Mucosa of descending colon (tissue), 3 donors: ENCODE measurements at regions not wholly inside any gene's neighbourhood (a gene's known extent, or its start where the extent isn't known, plus 50 kb on each side); places are given as distances from the start of the nearest gene placed in this dataset.
A peak's percentile ranks its signal among the peaks of the same experiment; 100 is the strongest.

Source experiments
- ATAC-seq: fragments of 200-7000 bp; cut with Tn5 transposase; one replicate; pipeline ENCODE4 v1.9.1; 2020; ENCODE audit warnings: mild to moderate bottlenecking, moderate library complexity
- DNase-seq, 3 donors: peaks; one replicate each; pipeline ENCODE4 v3.0.0-alpha.2; 2020
- H3K36me3 ChIP-seq: fragments of 200-600 bp; one replicate; pipeline ENCODE4 v1.8.0; 2021; ENCODE audit warnings: low read depth, mild to moderate bottlenecking
- H3K4me1 ChIP-seq: fragments of 200-600 bp; one replicate; pipeline ENCODE4 v1.8.0; 2021; ENCODE audit warnings: low read depth, mild to moderate bottlenecking
- H3K4me3 ChIP-seq: fragments of 200-600 bp; one replicate; pipeline ENCODE4 v1.8.0; 2021; ENCODE audit warnings: mild to moderate bottlenecking
- H3K9me3 ChIP-seq: fragments of 200-600 bp; one replicate; pipeline ENCODE4 v1.8.0; 2021; ENCODE audit warnings: mild to moderate bottlenecking
- intact Hi-C, 2 donors: fragments of 100-400 bp; cut with DNase I in 1 of 2; cut with micrococcal nuclease in 1 of 2; formaldehyde crosslinking; loops; one replicate each; pipeline versions ENCODE4 v1.11.0 to v1.11.1; 2022; cut with DNase I, micrococcal nuclease
- TF ChIP-seq, protein P1 (sequence below): fragments of 200-600 bp; IDR thresholded peaks from one replicate; pipeline ENCODE4 v1.8.0; 2022; ENCODE audit warnings: antibody characterized with exemption, mild to moderate bottlenecking
- donor health status: DM: no; HTN: no; CAD: no; lungs with moderate emphysema.
- donor health status: DM: no; HTN: no; CAD: no.
- donor health status: DM: no; HTN: yes; CAD: no.

DNA sequence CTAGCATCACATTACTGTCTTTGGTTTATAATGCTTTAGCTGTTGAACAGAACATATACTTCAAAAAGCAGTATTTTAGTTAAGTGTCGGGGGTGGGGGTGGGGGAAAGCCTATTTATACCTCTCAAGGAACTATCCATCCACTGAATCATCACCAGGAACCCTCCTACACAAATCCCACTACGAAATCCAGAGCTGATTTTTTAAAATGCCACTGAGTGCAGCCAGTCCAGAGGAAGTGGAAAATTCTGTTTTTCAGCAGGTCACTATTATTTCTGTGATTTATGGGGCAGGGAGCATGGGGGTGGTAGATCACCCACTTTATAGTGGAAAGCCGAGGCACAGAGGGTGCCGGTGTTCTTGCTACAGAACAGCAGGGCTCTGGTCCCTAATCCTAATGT, 284.1 kb downstream of the SOX9 start:
- TF ChIP-seq, protein P1, sequence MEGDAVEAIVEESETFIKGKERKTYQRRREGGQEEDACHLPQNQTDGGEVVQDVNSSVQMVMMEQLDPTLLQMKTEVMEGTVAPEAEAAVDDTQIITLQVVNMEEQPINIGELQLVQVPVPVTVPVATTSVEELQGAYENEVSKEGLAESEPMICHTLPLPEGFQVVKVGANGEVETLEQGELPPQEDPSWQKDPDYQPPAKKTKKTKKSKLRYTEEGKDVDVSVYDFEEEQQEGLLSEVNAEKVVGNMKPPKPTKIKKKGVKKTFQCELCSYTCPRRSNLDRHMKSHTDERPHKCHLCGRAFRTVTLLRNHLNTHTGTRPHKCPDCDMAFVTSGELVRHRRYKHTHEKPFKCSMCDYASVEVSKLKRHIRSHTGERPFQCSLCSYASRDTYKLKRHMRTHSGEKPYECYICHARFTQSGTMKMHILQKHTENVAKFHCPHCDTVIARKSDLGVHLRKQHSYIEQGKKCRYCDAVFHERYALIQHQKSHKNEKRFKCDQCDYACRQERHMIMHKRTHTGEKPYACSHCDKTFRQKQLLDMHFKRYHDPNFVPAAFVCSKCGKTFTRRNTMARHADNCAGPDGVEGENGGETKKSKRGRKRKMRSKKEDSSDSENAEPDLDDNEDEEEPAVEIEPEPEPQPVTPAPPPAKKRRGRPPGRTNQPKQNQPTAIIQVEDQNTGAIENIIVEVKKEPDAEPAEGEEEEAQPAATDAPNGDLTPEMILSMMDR: no peak
- no peak for ATAC-seq
- no peak for DNase-seq
- Histone ChIP-seq H3K36me3 (no peaks in the 10 kb centered on the region), H3K4me3 (no peak overlapping the region), H3K9me3 (no peaks in the 10 kb centered on the region), H3K4me1 (peaks cover 14% of the 10 kb centered on the region)
- intact Hi-C loops: no loop called here

DNA sequence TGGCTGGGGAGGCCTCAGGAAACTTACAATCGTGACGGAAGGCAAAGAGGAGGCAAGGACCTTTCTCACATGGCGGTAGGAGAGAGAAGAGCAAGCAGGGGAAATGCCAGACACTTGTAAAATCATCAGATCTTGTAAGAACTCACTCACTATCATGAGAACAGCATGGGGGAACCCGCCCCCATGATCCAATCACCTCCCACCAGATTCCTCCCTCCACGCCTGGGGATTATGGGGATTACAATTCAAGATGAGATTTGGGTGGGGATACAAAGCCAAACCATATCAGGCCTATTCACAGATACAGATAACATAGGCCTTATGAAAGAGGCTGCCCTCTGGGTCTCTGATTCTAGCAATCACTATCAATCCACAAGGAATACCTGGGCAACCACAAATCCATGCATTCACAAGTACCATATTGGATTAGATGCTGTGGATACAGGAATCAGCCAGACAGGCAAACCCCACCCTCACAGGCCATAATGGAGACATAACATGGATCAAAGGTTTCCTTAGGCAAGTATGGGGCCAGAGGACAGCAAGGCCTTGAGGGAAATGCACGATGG, 284.9 kb downstream of the SOX9 start:
- H3K4me3 ChIP-seq: no peak overlapping the region
- ATAC-seq (no peak), DNase-seq (no peak)
- TF ChIP-seq, protein P1: no peak
- peaks cover 14% of the 10 kb centered on the region for H3K4me1 ChIP-seq
- intact Hi-C loops: no loop called here
- no peaks in the 10 kb centered on the region for H3K9me3 ChIP-seq
- no peaks in the 10 kb centered on the region for H3K36me3 ChIP-seq

DNA sequence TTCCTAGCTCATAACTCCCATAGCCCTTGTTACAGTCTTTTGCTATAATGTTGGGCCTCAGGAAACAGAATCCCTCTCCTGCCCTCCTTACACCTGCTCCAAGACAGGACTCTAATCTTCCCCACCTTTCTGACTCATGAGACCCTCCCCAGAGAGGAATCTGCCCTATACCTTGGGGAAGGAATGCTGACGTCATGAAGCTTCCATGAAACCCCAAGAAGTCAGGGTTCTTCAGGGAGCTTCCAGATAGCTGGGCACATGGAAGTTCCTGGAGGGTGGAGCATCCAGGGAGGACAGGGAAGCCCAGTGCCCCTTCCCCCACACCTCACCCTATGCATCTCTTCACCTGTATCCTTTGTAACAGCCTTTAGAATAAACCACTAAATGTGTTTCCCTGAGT, 285.7 kb downstream of the SOX9 start:
- no peak for ATAC-seq
- no peaks in the 10 kb centered on the region for H3K9me3 ChIP-seq
- TF ChIP-seq, protein P1: no peak
- no peaks in the 10 kb centered on the region for H3K36me3 ChIP-seq
- intact Hi-C loops: no loop called here
- DNase-seq: no peak
- H3K4me3 ChIP-seq: no peak overlapping the region
- H3K4me1 ChIP-seq: peaks cover 14% of the 10 kb centered on the region

DNA sequence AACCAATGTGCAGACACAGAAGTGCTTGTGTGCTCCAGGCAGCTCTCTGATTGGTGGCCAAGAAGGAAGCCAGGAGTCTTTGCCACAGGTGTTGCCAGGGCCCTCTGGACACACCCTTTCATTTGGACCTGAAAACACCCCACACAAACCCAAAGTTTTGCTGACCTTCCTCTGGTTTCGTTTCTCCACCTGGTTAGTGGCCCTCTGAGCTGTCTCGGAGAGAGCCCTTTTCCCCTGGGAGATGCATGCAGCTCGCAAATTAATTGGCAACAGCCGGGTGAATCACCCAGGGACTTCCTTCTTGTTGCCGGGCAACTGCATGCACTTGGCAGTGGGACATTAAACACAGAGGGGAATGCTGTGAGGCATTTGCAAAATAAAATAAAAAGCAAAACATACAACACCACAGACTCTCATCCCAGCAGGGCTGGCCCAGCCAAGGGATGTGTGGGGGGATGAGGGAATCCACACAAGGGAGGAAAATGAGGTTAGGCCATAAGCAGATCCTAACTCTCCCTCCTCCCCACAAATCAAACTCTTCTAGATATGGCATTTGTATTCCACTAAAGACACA, 286.6 kb downstream of the SOX9 start:
- Histone ChIP-seq H3K36me3 (no peaks in the 10 kb centered on the region), H3K9me3 (no peaks in the 10 kb centered on the region), H3K4me3 (no peak overlapping the region), H3K4me1 (peaks cover 16% of the 10 kb centered on the region)
- ATAC-seq: peak; percentile 91
- intact Hi-C loops: no loop called here
- TF ChIP-seq, protein P1: no peak
- peak; percentile 72 to 76 (median 72) for DNase-seq

DNA sequence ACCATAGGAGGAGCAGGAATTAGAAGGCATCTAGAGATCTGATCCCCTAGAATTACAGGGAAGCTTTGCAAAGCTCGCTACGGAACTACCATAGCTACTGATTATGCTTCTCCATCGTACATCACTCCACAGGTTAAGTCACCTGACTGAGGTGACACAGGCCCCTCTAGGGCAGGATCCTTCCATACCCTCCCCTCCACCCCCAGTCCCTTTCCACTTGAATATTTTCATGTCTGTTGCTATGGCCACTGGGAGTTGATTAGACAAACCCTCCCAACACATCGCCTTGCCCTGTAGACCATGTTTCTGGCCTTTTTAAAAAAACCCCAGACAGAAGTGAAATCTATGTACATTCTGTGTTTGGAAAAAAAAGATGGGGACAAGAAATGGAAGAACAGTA, 287.1 kb downstream of the SOX9 start:
- no peaks in the 10 kb centered on the region for H3K9me3 ChIP-seq
- TF ChIP-seq, protein P1: no peak
- no peak overlapping the region for H3K4me3 ChIP-seq
- no peaks in the 10 kb centered on the region for H3K36me3 ChIP-seq
- no peak for DNase-seq
- intact Hi-C loops: no loop called here
- H3K4me1 ChIP-seq: peaks cover 16% of the 10 kb centered on the region
- no peak for ATAC-seq

DNA sequence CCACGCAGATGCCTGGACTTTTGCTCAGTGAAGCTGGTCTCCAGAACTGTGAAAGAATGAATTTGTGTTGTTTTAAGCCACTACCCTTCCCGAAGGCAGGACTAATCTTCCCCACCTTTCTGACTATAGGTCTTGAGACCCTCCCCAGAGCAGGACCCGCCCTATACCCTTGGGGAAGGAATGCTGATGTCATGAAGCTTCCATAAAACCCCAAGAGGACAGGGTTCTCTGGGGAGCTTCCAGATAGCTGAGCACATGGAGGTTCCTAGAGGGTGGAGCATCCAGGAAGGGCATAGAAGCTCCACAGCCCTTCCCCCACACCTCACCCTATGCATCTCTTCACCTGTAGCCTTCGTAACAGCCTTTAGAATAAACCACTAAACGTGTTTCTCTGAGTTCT, 287.8 kb downstream of the SOX9 start:
- peaks cover 16% of the 10 kb centered on the region for H3K4me1 ChIP-seq
- intact Hi-C loops: no loop called here

More for the DNA sequence above, 287.8 kb downstream of the SOX9 start:
- TF ChIP-seq, protein P1: no peak
- Histone ChIP-seq H3K9me3 (no peaks in the 10 kb centered on the region), H3K36me3 (no peaks in the 10 kb centered on the region), H3K4me3 (no peak overlapping the region)
- DNase-seq (no peak), ATAC-seq (no peak)
